ENCODE measurements at regions not wholly inside any gene's neighbourhood (a gene's known extent, or its start where the extent isn't known, plus 50 kb on each side); places are given as distances from the start of the nearest gene placed in this dataset.

DNA sequence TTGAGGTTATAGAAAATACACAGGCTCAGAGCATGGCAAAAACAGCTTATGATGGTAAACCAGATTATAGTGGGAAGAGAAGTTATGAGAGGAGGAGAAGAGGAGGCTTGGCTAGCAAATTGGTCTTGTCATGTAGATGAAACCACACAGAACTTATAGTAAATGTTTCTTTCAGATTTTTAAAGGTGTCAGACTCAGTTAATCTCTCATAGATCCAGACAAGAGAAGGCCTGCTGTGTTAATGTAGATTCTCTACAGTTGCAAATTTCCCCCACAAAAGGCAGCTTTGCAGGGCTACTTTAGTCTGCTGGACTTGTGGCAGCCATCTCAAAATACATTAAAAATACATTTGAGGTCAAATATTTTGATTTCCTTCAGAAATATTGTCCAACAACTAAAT is 1731.7 kb downstream of the ARAP2 start:
- no peak for DNase-seq

- no peak for DNase-seq
These were observed 1727.8 kb downstream of the ARAP2 start for GRCh38 chr4:34516524-34516923.

DNA sequence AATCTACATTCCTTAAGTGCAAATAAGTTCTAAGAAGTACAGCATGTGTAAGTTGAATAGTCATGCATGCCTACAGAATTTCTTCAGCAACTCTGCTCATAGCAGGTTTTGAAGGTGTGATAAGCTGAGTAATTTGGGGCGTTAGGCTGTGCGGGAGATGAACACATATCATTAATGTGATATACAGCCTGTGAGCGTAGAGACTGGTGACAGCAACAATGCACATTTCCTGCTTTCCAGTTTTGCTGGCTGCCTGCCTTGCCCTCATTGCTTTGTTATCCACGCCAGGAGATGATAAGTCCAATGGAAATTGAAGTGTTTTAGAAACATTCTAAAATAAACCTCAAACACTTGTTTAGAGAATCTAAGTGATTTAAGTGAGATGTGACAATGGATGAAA is 1709.4 kb downstream of the ARAP2 start:
- DNase-seq, result no peak

GRCh38 chr4:34566091-34566490 is 1678.2 kb downstream of the ARAP2 start:
- DNase-seq, result no peak

GRCh38 chr4:34572026-34572425 is 1672.3 kb downstream of the ARAP2 start:
- no peak for DNase-seq

GRCh38 chr4:34615315-34615714 is 1629.0 kb downstream of the ARAP2 start:
- no peak for DNase-seq

DNA sequence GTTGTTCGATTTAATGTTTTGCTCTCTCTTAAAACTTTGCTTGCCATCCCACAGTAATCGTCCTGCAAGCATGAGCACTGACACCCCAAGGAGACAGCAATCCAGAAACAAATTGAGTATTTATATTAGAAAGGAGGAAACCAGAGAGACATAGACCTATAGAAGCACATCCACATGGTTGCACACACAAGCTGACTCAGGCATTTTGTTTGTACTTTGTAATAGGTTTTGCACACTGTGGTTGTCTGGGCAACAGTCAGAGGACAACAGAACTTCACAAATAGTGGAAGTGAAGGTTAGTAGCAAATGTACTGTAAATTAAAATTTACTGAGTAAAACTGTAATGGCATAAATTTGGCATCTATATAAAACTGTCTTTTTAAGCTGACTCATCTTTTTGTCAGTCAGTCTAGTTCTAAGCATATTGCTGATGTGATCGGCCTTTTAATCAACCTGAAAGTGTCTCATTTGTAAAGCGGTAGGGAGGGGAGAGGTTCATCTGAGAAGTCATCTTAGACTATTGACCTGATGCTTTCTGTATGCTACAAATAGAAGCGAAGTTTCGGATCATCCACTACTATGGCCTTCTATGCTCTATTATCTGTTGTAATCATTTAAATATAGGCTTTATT is 1624.7 kb downstream of the ARAP2 start:
- DNase-seq, result no peak

GRCh38 chr4:34628471-34628870 is 1615.8 kb downstream of the ARAP2 start:
- DNase-seq, result no peak

- no peak for DNase-seq
These were observed 1614.9 kb downstream of the ARAP2 start for GRCh38 chr4:34629451-34629850.

DNA sequence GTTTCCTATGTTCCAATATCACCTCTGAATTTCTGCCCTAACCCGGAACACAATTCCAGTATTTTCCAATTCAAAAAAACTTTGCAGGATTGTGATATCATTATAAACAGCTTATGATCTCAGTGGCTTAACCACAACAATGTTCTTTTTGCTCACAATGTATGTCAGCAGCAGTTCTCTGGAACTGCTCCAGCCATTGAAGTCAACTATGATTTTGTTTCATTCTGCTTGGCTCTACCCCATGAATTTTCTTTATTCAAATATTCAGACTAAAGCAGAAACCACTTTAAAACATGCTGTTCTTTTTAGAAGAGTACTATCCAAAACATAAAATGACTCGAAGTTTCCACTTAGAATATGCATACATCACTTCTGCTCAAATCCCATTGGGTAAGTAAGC is 1611.1 kb downstream of the ARAP2 start:
- DNase-seq, result no peak

DNA sequence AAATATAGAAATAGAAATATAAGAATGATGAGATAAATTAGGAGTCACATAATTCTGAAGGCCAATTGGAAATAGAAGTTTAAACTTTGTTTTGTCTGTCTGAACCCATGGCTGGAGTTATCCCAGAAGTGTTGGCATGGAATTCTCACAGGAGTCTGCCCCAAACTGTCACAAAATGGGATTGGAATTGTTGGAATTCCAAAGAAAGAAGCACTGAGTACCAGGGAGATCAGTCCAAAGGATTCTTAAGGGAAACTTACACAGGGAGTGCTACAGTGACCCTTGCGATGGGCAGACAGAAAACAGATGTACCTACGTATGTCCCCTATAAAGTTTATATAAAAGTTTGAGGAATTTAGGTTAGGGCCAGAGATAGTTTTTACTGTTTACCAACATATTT is 1607.7 kb downstream of the ARAP2 start:
- DNase-seq, result no peak

GRCh38 chr4:34643476-34643875 is 1600.8 kb downstream of the ARAP2 start:
- no peak for DNase-seq

GRCh38 chr4:34644579-34645115 is 1599.7 kb downstream of the ARAP2 start:
- no peak for DNase-seq

DNA sequence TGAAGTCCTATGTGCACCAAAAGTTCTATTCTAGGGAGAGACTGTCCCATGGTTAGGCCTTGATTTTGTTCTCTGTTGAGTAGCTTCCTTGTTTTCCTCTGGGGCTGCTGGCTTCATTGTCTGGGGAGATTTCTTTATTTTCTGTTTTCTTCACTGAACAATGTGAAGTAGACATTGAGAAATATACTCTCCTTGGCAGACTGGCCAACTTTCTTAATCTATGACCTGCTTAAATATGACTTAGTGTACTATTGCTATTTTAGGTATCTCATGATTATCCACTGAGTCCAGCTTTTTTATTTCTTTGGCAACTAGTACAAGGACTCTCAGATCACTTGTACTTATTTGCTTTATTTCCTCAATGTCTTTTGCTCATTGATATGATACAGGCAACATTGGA is 1594.6 kb downstream of the ARAP2 start:
- no peak for DNase-seq

- DNase-seq, result no peak
These were observed 1580.3 kb downstream of the ARAP2 start for GRCh38 chr4:34664051-34664450.

GRCh38 chr4:34676400-34676799 is 1567.9 kb downstream of the ARAP2 start:
- no peak for DNase-seq

- DNase-seq, result no peak
These were observed 1565.9 kb downstream of the ARAP2 start for GRCh38 chr4:34678431-34678830.

DNA sequence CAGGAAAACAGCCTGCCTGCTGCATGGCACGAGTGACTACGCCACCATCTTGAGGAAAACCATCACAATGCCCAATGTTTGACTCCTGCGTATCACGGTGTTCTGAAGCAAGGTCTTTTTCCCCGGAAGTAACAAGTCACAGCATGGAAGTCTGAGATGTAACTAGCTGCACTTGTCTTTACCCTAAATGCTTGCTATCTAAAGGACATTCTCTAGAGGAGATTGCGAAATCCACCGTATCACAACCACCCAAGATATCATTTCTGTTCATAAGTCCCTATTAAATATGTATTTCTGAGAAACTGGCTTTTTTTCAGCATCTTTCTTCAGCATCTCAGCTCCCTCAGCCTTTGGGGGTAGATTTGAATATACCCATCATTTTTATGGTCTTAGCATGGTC is 1565.1 kb downstream of the ARAP2 start:
- DNase-seq, result no peak

GRCh38 chr4:34709564-34709963 is 1534.8 kb downstream of the ARAP2 start:
- no peak for DNase-seq

DNA sequence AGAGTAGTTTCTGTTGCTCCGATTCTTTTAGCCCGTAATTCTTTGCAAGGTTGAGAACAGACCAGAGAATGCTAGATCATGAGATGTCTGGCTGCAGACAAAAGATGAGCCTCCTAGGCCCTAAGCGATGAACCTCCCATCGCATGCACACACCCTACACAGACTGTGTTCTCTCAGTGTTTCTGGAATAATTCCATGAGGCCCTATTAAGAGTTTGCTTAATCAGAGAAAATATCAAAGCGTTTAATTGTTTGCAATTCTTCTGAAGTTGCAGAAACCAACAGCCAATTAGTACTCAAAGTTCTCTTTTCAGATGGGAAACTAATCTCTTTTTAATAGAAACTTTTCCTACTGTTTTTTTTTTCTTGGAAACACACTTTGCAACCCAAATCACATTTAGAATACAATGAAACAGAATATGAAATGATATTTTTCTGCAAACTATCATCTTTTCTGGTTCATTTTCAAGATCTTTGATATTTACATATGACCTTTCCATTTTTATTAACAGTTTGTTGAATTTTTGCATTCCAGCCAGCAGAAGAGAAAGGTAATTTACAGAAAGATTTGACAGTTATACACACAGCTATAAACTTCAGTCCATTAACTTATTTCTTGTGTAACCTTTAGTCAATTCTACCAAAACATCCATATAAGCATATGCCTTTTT is 1525.6 kb downstream of the ARAP2 start:
- no peak for DNase-seq

- DNase-seq, result peak; percentile 5
These were observed 1523.7 kb downstream of the ARAP2 start for GRCh38 chr4:34720571-34720970.

DNA sequence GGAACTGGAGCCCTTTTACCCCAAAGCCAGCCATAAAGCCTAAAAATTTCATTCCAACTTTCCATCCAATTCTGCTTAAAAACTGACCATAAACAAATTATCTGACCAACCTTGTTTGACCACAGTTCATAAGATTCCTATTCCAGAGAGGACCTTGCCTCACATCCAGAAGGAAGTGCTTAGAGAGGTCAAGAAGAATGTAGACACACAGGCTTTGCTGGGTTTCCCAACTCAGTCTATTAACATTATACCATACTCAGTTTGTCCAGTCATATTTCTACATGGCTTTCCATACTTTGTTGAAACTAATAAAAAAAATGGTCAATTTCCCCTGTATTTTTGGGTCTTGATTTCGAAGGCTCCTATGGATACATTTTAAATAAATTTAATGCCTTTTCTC is 1522.5 kb downstream of the ARAP2 start:
- no peak for DNase-seq

GRCh38 chr4:34723605-34724004 is 1520.7 kb downstream of the ARAP2 start:
- no peak for DNase-seq

GRCh38 chr4:34724491-34724890 is 1519.8 kb downstream of the ARAP2 start:
- DNase-seq, result no peak

DNA sequence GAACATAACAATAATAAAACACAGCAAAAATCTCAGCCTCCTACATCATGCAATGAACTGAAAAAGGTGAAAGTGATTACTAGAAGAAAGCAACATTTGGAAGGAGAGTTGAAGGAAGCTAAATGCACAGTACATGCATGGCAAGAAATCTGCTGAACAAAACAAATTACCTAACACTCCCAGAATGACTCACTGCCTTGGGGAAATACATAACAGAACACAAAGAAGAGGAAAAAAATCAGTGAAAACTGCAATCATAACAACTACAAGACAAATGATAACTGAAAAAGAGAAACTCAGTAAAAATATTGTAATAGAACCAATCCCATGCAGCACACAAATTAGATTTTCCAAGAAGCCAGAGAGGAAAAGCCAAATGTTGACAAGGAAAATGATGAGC is 1513.2 kb downstream of the ARAP2 start:
- no peak for DNase-seq
